NCI-H774 (cell line): ENCODE measurements at regions not wholly inside any gene's neighbourhood (a gene's known extent, or its start where the extent isn't known, plus 50 kb on each side); places are given as distances from the start of the nearest gene placed in this dataset.

Experiments
- DNase-seq: peaks from one replicate; lab custom pipeline; 2025; lab: John Stamatoyannopoulos, UW

GRCh38 chr18:10009321-10010144 is 95.7 kb downstream of the VAPA start:
- DNase-seq: no peak

- DNase-seq: no peak
Measured at GRCh38 chr18:10010611-10011015, 96.8 kb downstream of the VAPA start.

DNA sequence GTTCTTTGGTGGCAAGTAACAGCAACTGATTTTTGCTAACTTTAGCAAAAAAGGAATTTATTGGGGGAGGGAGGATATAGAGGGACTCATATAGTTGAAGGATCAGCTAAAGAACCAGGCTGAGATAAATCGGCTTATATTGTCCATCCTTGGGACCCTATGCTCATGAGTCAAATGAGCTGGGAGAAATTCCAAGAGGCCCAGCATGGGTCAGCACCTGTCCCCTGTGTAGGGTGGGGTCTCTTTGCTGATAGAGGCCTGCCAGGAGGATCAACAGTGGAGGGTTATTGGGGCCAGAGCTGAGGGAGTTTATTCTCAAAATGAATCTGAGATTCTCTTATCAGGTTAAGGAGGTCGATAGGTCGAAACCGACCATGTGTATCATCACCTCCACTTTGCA is 97.2 kb downstream of the VAPA start:
- no peak for DNase-seq

DNA sequence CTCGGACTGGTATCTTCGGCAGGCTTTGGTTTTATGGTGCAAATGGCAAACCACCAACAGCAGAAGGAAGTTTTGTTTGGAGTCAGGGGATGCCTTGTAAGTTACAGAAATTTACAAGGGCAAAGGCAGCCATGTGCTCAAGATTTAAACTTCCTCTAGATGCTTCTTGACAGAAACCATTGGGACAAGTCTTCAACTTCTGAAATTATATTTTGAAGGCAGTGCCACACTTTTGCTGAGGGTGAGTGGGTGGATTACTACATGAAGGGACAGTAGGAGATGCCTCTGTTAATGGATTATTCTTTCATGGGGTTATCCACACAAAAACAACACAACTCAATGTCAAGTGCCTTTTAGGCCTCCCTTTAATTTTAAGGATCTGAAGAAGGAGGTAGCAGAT is 97.9 kb downstream of the VAPA start:
- DNase-seq: no peak

DNA sequence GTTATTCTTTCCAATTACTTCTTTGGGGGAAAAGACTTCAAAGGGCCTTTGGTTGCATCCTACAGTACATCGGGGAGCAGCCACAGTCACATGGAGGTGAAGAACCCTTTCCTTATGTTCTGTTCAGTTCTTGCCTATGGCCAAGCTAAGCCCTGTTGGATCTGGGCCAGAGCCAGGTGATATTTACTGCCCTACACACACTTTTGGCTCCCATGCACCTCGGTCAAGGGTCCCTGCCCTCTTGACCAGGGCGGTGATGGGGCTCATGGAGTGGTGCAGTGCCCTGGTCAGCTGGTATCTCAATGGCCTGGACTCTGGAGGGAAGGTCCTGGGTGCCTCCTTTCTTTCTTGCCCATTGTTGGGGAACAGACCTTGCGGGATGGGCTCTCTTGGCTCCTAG is 98.7 kb downstream of the VAPA start:
- no peak for DNase-seq

DNA sequence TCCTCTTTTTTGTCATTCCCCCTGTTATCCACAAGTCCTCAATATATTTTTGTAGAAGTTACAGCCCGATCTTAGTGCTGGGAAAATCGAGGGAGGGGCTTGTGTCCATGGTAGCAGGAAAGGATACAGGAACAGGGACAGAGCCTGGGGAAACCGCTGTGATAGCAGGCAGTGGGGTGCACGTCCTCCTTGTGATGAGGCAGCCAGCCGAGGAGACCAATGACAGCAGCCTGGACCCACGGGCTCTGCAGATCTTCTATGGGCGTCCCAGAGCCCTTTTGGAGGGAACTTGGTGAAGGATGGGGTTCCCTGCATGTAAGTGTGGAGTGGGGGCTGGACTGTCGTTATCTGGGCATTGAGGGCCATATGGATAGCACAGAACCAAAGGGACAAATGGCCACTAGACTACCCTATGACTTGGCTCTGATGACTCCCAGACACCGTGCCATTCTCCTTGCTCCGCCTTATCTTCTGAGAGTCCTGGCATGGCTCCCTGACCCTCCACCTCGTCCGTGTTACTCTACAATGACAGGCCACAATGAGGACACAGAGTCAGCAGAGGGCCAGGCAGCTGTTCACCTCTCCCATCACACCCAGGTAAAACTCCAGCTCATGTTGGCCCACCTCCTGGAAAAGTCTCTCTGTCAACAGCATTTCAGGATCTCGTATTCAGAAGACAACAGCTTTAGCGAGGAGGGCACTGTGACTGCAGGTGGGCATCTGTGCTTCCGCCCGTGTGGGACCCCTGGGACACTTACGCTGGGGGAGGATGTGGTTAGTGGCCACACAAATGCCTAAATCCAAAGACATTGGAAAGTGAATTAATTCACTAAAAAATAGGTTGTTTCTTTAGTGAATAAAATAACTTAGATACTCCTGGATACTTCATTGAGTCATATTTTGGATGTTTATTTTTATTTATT is 100.1 kb downstream of the VAPA start:
- no peak for DNase-seq

GRCh38 chr18:10015288-10015701 is 101.5 kb downstream of the VAPA start:
- DNase-seq: no peak

DNA sequence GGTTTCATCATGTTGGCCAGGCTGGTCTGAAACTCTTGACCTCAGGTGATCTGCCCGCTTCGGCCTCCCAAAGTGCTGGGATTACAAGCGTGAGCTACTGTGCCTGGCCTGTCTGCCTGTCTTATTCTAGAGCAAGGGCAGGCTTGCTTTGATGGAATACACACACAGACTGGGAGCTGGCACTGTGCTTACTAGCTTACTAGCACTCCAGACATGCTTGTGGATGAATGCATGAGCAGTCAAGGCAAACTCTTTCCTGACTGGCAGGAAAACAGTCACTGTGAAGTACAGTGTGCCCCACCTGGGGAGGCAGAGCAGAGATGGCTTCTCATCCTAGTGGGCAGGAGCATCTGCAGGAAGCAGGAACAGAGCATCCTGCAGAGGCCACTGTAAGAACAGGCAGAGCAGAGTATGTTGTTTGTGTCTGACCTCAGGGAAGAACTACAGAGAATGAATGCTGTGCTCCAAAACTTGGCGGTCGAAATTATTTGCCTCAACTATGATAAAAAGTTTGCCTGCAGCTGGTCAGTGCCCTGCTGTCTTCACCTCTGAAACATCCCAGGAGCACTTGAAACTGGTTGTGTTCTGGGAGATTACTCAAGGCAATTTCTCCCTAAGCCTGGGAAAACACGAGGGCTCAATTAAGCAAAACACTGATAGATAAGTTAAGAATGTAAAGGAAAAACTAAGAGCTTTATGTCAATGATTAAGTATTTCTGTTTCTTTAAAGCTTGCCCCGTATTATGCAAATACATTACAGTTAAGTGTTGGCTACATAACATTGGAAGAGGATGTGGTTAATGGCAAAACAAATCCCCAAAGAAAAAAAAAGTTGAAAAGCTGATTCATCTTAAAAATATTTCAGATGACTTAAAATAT is 102.4 kb downstream of the VAPA start:
- DNase-seq: no peak

DNA sequence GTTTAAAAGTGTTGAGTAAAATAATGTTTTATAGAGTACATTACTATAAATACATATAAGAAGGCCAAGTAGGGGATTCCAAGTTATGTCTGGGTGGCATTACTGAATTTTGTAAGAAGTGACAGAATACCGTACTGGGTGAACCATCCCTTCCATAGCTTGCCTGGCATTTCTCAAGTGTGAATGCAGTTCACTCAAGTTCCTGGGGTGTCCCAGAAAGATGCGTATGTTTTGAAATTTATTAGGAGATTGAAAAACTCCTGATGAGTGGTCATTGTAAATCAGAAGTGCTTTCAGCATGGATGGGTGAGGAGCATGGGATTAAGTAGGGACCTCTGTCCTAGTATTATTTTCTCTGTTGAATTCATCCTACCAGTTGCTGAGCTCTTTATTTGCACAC is 103.2 kb downstream of the VAPA start:
- no peak for DNase-seq

DNA sequence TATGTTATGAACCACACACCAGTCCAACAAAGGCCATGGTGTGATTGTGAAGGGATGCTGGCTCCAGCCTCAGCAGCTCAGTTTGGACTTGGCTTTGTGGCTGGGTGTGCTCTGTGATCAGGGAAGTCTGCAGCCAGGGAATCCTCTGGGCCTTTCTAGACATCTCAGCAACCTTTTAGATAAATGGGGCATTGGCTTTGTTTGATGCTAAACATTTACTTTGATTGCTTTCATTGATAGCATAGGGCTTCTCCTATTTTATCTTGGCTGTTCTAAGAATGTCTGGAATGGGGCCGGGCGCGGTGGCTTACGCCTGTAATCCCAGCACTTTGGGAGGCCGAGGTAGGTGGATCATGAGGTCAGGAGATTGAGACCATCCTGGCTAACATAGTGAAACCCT is 104.5 kb downstream of the VAPA start:
- no peak for DNase-seq

DNA sequence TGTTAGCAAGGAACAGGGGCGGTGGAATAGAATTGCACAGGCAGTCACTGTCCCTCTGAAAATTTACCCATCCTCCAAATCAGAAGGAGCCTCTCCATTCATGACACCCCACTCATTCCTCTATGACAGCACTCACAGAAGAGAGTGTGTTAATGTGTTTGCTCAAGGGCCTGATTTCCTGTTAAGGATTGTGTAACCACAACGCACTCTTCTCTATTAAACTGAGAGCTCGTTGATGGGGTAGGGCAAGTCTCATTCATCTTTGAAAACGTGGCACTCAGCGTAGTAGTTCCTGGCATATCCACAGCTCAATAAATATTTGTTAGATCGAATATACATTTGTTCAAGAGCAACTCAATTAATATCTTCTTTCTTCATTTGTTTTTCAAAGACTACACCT is 106.4 kb downstream of the VAPA start:
- DNase-seq: peak; percentile 90

DNA sequence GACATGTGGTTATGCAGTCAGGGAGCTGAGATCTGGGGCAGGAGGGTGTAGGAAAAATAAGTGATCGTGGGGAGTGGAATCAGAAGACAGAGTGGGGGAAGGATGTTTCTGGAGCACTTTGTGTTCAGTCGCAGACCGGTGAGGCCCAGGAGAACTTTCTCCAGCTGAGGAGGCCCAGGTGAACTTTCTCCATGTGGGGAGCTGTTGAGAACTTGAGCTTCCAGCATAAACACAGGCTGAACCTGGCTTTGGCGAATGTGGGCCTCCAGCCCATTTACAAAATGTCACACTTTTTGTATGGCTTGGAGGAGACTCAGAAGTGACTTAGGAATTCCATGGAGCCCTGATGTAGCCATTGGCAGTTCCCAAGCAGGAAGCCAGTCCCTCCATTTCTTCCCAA is 108.5 kb downstream of the VAPA start:
- DNase-seq: no peak

DNA sequence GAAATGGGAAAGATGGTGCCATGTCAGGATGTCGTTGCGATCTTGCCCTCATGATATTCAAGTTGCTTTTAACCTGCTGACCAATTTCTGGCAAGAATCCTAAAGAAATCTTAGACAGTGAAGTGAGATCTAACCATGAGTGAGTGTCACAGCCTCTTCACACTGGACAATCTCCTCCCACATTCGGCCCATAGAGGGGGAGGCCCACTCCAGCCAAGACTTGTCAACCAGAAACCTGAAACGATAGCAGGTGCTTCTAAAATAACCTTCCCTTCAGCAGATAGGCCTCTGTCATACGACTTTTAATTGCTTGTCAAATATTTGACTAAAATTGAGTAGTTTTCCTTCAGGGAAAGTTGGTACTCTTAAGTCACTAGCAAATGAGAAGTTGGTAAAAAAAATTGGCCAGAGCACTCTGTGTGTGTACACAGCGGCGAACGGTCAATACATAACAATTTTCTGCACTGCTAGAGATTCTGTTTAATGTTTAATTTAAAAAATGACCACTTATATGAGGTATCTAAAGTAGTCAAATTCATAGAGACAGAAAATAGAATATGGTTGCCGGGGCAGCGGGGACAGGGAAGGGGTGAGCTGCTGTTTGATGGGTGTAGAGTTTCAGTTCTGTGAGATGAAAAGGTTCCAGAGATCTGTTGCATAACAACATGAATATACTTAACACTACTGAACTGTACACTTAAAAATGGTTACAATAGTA is 110.2 kb downstream of the VAPA start:
- DNase-seq: peak; percentile 73

- DNase-seq: no peak
Measured at GRCh38 chr18:10025711-10026670, 112.2 kb downstream of the VAPA start.

DNA sequence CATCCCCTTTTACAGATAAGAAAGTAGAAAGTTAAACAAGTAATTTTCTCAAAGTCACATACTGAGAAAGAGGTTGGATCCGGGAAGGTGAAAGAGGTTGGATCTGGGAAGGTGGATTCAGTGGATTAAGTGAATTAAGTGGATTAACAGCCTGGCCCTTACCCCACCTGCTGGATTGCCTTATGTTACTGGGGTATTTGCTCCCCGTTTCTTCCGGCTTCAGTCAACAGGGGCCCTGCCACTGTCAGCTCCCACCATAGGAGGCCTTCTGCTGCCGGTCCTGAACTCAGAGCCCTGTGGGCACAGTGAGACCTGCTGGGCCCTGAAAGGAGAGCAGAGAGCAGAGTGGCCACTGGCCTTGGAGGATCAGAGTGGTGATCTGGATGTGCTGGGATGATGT is 113.2 kb downstream of the VAPA start:
- no peak for DNase-seq

- no peak for DNase-seq
Measured at GRCh38 chr18:10027461-10027860, 113.6 kb downstream of the VAPA start.

GRCh38 chr18:10029711-10030110 is 115.9 kb downstream of the VAPA start:
- DNase-seq: no peak

GRCh38 chr18:10030816-10031541 is 117.2 kb downstream of the VAPA start:
- DNase-seq: no peak

GRCh38 chr18:10032331-10033015 is 118.7 kb downstream of the VAPA start:
- DNase-seq: no peak
